GM23338 (cell line): ENCODE measurements at regions not wholly inside any gene's neighbourhood (a gene's known extent, or its start where the extent isn't known, plus 50 kb on each side); places are given as distances from the start of the nearest gene placed in this dataset.

Source experiments
- ATAC-seq: fragments of 200-7000 bp; cut with Tn5 transposase; 3 replicates; pipeline ENCODE4 v1.9.1; 2020
- DNase-seq: peaks from one replicate; pipeline ENCODE4 v3.0.0-alpha.2; 2015; ENCODE audit warnings: low spot score
- H2AFZ ChIP-seq: fragments of 200-600 bp; sonication (generic); 2 replicates; pipeline ENCODE4 v1.8.0; 2016; ENCODE audit warnings: antibody characterized with exemption, mild to moderate bottlenecking, moderate library complexity
- H3F3A ChIP-seq: fragments of 200-600 bp; sonication (generic); replicated peaks from 2 replicates; pipeline ENCODE4 v1.8.0; 2017; ENCODE audit warnings: antibody characterized with exemption, mixed run types, low read depth
- H3K27ac ChIP-seq: fragments of 200-600 bp; sonication (generic); 2 replicates; pipeline ENCODE4 v1.6.1; 2016; ENCODE audit warnings: low read depth
- H3K27me3 ChIP-seq: fragments of 200-600 bp; sonication (generic); 2 replicates; pipeline ENCODE4 v1.8.0; 2016; ENCODE audit warnings: mild to moderate bottlenecking, mixed run types, moderate library complexity; ENCODE audit not compliant: insufficient read depth
- H3K36me3 ChIP-seq: fragments of 200-600 bp; sonication (generic); 2 replicates; pipeline ENCODE4 v1.8.0; 2016; ENCODE audit warnings: mild to moderate bottlenecking; ENCODE audit not compliant: insufficient read depth
- H3K4me1 ChIP-seq: fragments of 200-600 bp; sonication (generic); 2 replicates; pipeline ENCODE4 v1.8.0; 2016; ENCODE audit warnings: mild to moderate bottlenecking, moderate library complexity; ENCODE audit not compliant: insufficient read depth
- H3K4me2 ChIP-seq: fragments of 200-600 bp; sonication (generic); 2 replicates; pipeline ENCODE4 v1.7.1; 2017; ENCODE audit warnings: mixed run types
- H3K4me3 ChIP-seq: fragments of 200-600 bp; sonication (generic); 2 replicates; pipeline ENCODE4 v1.6.1; 2016; ENCODE audit warnings: mixed run types
- H3K79me2 ChIP-seq: fragments of 200-600 bp; sonication (generic); replicated peaks from 2 replicates; pipeline ENCODE4 v1.8.0; 2017; ENCODE audit warnings: mild to moderate bottlenecking; ENCODE audit not compliant: insufficient read depth
- H3K9me2 ChIP-seq: fragments of 200-600 bp; sonication (generic); 2 replicates; pipeline ENCODE4 v1.8.0; 2017; ENCODE audit not compliant: insufficient read depth
- H4K20me1 ChIP-seq: fragments of 200-600 bp; sonication (generic); replicated peaks from 2 replicates; pipeline ENCODE4 v1.8.0; 2017; ENCODE audit warnings: mild to moderate bottlenecking; ENCODE audit not compliant: insufficient read depth
- H3K27ac Mint-ChIP-seq: 2 replicates; pipeline ENCODE4 v1.8.0; 2020; ENCODE audit warnings: inconsistent platforms, mild to moderate bottlenecking, moderate library complexity, mixed read lengths
- H3K27me3 Mint-ChIP-seq: 3 replicates; pipeline ENCODE4 v1.8.0; 2022; ENCODE audit warnings: low read depth, mild to moderate bottlenecking, moderate library complexity, mixed read lengths, inconsistent platforms; ENCODE audit not compliant: insufficient read depth, poor library complexity
- H3K36me3 Mint-ChIP-seq: 3 replicates; pipeline ENCODE4 v1.8.0; 2021; ENCODE audit warnings: low read depth, mild to moderate bottlenecking, inconsistent platforms, moderate library complexity, mixed read lengths
- H3K4me1 Mint-ChIP-seq: 3 replicates; pipeline ENCODE4 v1.8.0; 2020; ENCODE audit warnings: mild to moderate bottlenecking, inconsistent platforms, mixed read lengths
- H3K4me3 Mint-ChIP-seq: 3 replicates; pipeline ENCODE4 v1.8.0; 2021; ENCODE audit warnings: moderate library complexity, mild to moderate bottlenecking, inconsistent platforms, mixed read lengths
- H3K9me3 Mint-ChIP-seq: 3 replicates; pipeline ENCODE4 v1.8.0; 2020; ENCODE audit warnings: moderate library complexity, mild to moderate bottlenecking, inconsistent platforms, mixed read lengths
- CTCF ChIP-seq, 2 experiments: fragments of 200-600 bp in 1 of 2; sonication (generic) in 1 of 2; conservative IDR thresholded peaks; 2 replicates each; pipeline versions ENCODE4 v1.5.1 to v1.6.1; 2016 to 2017; ENCODE audit warnings: antibody characterized with exemption in 2 of 2, low read depth in 2 of 2, mild to moderate bottlenecking in 2 of 2, moderate library complexity in 1 of 2
- ETS1 ChIP-seq: IDR thresholded peaks from 2 replicates; pipeline ENCODE4 v1.6.1; 2016; ENCODE audit warnings: antibody characterized with exemption
- EZH2 ChIP-seq: fragments of 200-600 bp; sonication (generic); IDR thresholded peaks from one replicate; pipeline ENCODE4 v1.8.0; 2017; ENCODE audit warnings: antibody characterized with exemption, mild to moderate bottlenecking, low read depth; ENCODE audit not compliant: unreplicated experiment
- EZH2phosphoT487 ChIP-seq: fragments of 200-600 bp; sonication (generic); IDR thresholded peaks from one replicate; pipeline ENCODE4 v1.8.1; 2018; ENCODE audit warnings: antibody characterized with exemption; ENCODE audit not compliant: unreplicated experiment
- NANOG ChIP-seq: IDR thresholded peaks from 2 replicates; pipeline ENCODE4 v1.6.1; 2016; ENCODE audit warnings: antibody characterized with exemption, borderline replicate concordance
- POLR2AphosphoS5 ChIP-seq: IDR thresholded peaks from 2 replicates; pipeline ENCODE4 v1.6.1; 2016; ENCODE audit warnings: antibody characterized with exemption, low read depth
- STAT1 ChIP-seq: IDR thresholded peaks from one replicate; pipeline ENCODE4 v1.6.1; 2016; ENCODE audit warnings: antibody characterized with exemption; ENCODE audit not compliant: unreplicated experiment

GRCh38 chr5:90265545-90265857, 144.1 kb downstream of the CETN3 start (continued):
- TF ChIP-seq NANOG = no peak
- no peak for TF ChIP-seq CTCF (conservative IDR thresholded peaks at IDR 0.05; ENCODE audit: low read depth in 2 of 2)
- TF ChIP-seq STAT1 = no peak
- no peak for TF ChIP-seq EZH2
- TF ChIP-seq EZH2phosphoT487 = no peak
- no peak for TF ChIP-seq POLR2AphosphoS5
- no peak for TF ChIP-seq ETS1

- H3K36me3 Mint-ChIP-seq = no peaks in the 10 kb centered on the region
- H3K4me3 Mint-ChIP-seq = no peak overlapping the region
- peaks cover 10% of the 10 kb centered on the region; the same call in 2 of the 3 replicates for H3K4me1 Mint-ChIP-seq
- H3F3A ChIP-seq = no peaks in the 10 kb centered on the region
- H3K9me3 Mint-ChIP-seq = no peaks in the 10 kb centered on the region
- DNase-seq (peak; percentile 83), ATAC-seq (peak; percentile 66)
- H3K4me3 ChIP-seq = no peak overlapping the region
- H3K27me3 Mint-ChIP-seq = no peaks in the 10 kb centered on the region
- H4K20me1 ChIP-seq = no peaks in the 10 kb centered on the region
- H3K27ac Mint-ChIP-seq = no peak overlapping the region; the same call in 1 of the 2 replicates
- 0 out of 2 replicates have a peak, but pooled peaks cover 8% of the 10 kb centered on the region for H3K4me1 ChIP-seq
- no peak overlapping the region for H2AFZ ChIP-seq
- H3K79me2 ChIP-seq = no peaks in the 10 kb centered on the region
- no peak overlapping the region for H3K27ac ChIP-seq
- no peaks in the 10 kb centered on the region for H3K9me2 ChIP-seq
- H3K36me3 ChIP-seq = no peaks in the 10 kb centered on the region
- TF ChIP-seq ETS1 (no peak), CTCF (conservative IDR thresholded peaks at IDR 0.05; ENCODE audit: low read depth in 2 of 2) (peak; percentile 95 to 100)
- peak overlapping the region; percentile 22; the same call in 1 of the 2 replicates for H3K4me2 ChIP-seq
- no peaks in the 10 kb centered on the region for H3K27me3 ChIP-seq
Measured at GRCh38 chr5:90264689-90265544, 144.6 kb downstream of the CETN3 start.
